Activated CD4-positive, alpha-beta memory T cell treated with anti-CD3 and anti-CD28 coated beads, Interleukin-2, amount 10 ng/mL, durations not matched to agents 7 days and 5 days (primary cell): ENCODE measurements at regions not wholly inside any gene's neighbourhood (a gene's known extent, or its start where the extent isn't known, plus 50 kb on each side); places are given as distances from the start of the nearest gene placed in this dataset.
"Not testable (repeated sequence)": the region's sequence is repeated elsewhere in the genome, so short reads cannot be mapped to it uniquely, and the experiment has no call there.

ENCODE experiments used
- CTCF ChIA-PET: fragments of 350-600 bp; sonication (Branson Sonifier 250); formaldehyde crosslinking; loops from one replicate; lab custom pipeline; 2021; ENCODE audit warnings: antibody characterized with exemption, inconsistent platforms; lab: Charles Lee
- POLR2A ChIA-PET: fragments of 350-600 bp; sonication (Branson Sonifier 250); formaldehyde crosslinking; loops from one replicate; lab custom pipeline; 2021; ENCODE audit warnings: antibody characterized with exemption; lab: Charles Lee
- DNase-seq: peaks from one replicate; pipeline ENCODE4 v3.0.0-alpha.2; 2020
- H3K27ac Mint-ChIP-seq: one replicate; pipeline ENCODE4 v1.8.0; 2021; ENCODE audit warnings: mild to moderate bottlenecking, mixed read lengths
- H3K27me3 Mint-ChIP-seq: one replicate; pipeline ENCODE4 v1.8.0; 2021; ENCODE audit warnings: mixed read lengths
- H3K36me3 Mint-ChIP-seq: one replicate; pipeline ENCODE4 v1.8.0; 2021; ENCODE audit warnings: low read depth, mixed read lengths
- H3K4me1 Mint-ChIP-seq: one replicate; pipeline ENCODE4 v1.8.0; 2021; ENCODE audit warnings: mixed read lengths
- H3K4me3 Mint-ChIP-seq: one replicate; pipeline ENCODE4 v1.8.0; 2021; ENCODE audit warnings: mild to moderate bottlenecking, mixed read lengths
- H3K9me3 Mint-ChIP-seq: one replicate; pipeline ENCODE4 v1.8.0; 2021; ENCODE audit warnings: mixed read lengths

- H3K27me3 Mint-ChIP-seq = no peaks in the 10 kb centered on the region
- no peak for DNase-seq
- no peaks in the 10 kb centered on the region for H3K9me3 Mint-ChIP-seq
- H3K36me3 Mint-ChIP-seq = no peaks in the 10 kb centered on the region
- H3K27ac Mint-ChIP-seq = no peak overlapping the region
- H3K4me3 Mint-ChIP-seq = no peak overlapping the region
- H3K4me1 Mint-ChIP-seq = no peaks in the 10 kb centered on the region
- ChIA-PET CTCF (no interaction called here), POLR2A (no interaction called here)
Measured at GRCh38 chr10:35950226-35950625, 308.1 kb upstream of the FZD8 start.

GRCh38 chr10:35949811-35950211 lies 307.7 kb upstream of the FZD8 start:
- no peak for DNase-seq
- Mint-ChIP-seq H3K4me3 (no peak overlapping the region), H3K9me3 (no peaks in the 10 kb centered on the region), H3K36me3 (no peaks in the 10 kb centered on the region), H3K27ac (no peak overlapping the region), H3K27me3 (no peaks in the 10 kb centered on the region), H3K4me1 (no peaks in the 10 kb centered on the region)
- POLR2A ChIA-PET = no interaction called here
- CTCF ChIA-PET = no interaction called here

GRCh38 chr10:35946556-35946955 lies 304.5 kb upstream of the FZD8 start:
- H3K4me3 Mint-ChIP-seq = no peak overlapping the region
- no peak overlapping the region for H3K27ac Mint-ChIP-seq
- DNase-seq = no peak
- ChIA-PET POLR2A (no interaction called here), CTCF (no interaction called here)
- no peaks in the 10 kb centered on the region for H3K4me1 Mint-ChIP-seq
- peaks cover 4% of the 10 kb centered on the region for H3K9me3 Mint-ChIP-seq
- H3K36me3 Mint-ChIP-seq = no peaks in the 10 kb centered on the region
- H3K27me3 Mint-ChIP-seq = no peaks in the 10 kb centered on the region

- Mint-ChIP-seq H3K4me3 (no peak overlapping the region), H3K36me3 (no peaks in the 10 kb centered on the region), H3K4me1 (no peaks in the 10 kb centered on the region), H3K9me3 (peaks cover 8% of the 10 kb centered on the region), H3K27me3 (no peaks in the 10 kb centered on the region), H3K27ac (no peak overlapping the region)
- ChIA-PET POLR2A (no interaction called here), CTCF (no interaction called here)
- no peak for DNase-seq
Measured at GRCh38 chr10:35942057-35942456, 300.0 kb upstream of the FZD8 start.

- H3K4me1 Mint-ChIP-seq = no peaks in the 10 kb centered on the region
- no peaks in the 10 kb centered on the region for H3K27me3 Mint-ChIP-seq
- CTCF ChIA-PET = no interaction called here
Measured at GRCh38 chr10:35940141-35941041, 298.3 kb upstream of the FZD8 start.

GRCh38 chr10:35938160-35938559 lies 296.1 kb upstream of the FZD8 start:
- H3K27me3 Mint-ChIP-seq = no peaks in the 10 kb centered on the region
- H3K4me3 Mint-ChIP-seq = no peak overlapping the region
- H3K27ac Mint-ChIP-seq = no peak overlapping the region
- DNase-seq = no peak
- peaks cover 8% of the 10 kb centered on the region for H3K9me3 Mint-ChIP-seq
- no peaks in the 10 kb centered on the region for H3K36me3 Mint-ChIP-seq
- H3K4me1 Mint-ChIP-seq = no peaks in the 10 kb centered on the region
- POLR2A ChIA-PET = no interaction called here
- CTCF ChIA-PET = no interaction called here

More at GRCh38 chr10:35940141-35941041, 298.3 kb upstream of the FZD8 start:
- POLR2A ChIA-PET = no interaction called here
- DNase-seq = no peak
- H3K9me3 Mint-ChIP-seq = peaks cover 12% of the 10 kb centered on the region
- no peak overlapping the region for H3K4me3 Mint-ChIP-seq
- no peaks in the 10 kb centered on the region for H3K36me3 Mint-ChIP-seq
- H3K27ac Mint-ChIP-seq = no peak overlapping the region

GRCh38 chr10:35937546-35937945 lies 295.4 kb upstream of the FZD8 start:
- H3K27ac Mint-ChIP-seq = no peak overlapping the region
- no peak overlapping the region for H3K4me3 Mint-ChIP-seq
- H3K36me3 Mint-ChIP-seq = no peaks in the 10 kb centered on the region
- no peak for DNase-seq
- no peaks in the 10 kb centered on the region for H3K4me1 Mint-ChIP-seq
- no peaks in the 10 kb centered on the region for H3K27me3 Mint-ChIP-seq
- ChIA-PET CTCF (no interaction called here), POLR2A (no interaction called here)
- peaks cover 8% of the 10 kb centered on the region for H3K9me3 Mint-ChIP-seq

- Mint-ChIP-seq H3K4me1 (no peaks in the 10 kb centered on the region), H3K9me3 (peaks cover 8% of the 10 kb centered on the region), H3K4me3 (no peak overlapping the region), H3K27me3 (no peaks in the 10 kb centered on the region), H3K27ac (no peak overlapping the region), H3K36me3 (no peaks in the 10 kb centered on the region)
- ChIA-PET CTCF (no interaction called here), POLR2A (no interaction called here)
- DNase-seq = no peak
Measured at GRCh38 chr10:35934642-35934995, 292.5 kb upstream of the FZD8 start.

- no peaks in the 10 kb centered on the region for H3K27me3 Mint-ChIP-seq
- peaks cover 8% of the 10 kb centered on the region for H3K9me3 Mint-ChIP-seq
- H3K36me3 Mint-ChIP-seq = no peaks in the 10 kb centered on the region
- no peaks in the 10 kb centered on the region for H3K4me1 Mint-ChIP-seq
- no peak overlapping the region for H3K4me3 Mint-ChIP-seq
- no peak overlapping the region for H3K27ac Mint-ChIP-seq
- POLR2A ChIA-PET = no interaction called here
- CTCF ChIA-PET = no interaction called here
- no peak for DNase-seq
Measured at GRCh38 chr10:35933940-35934641, 292.0 kb upstream of the FZD8 start.

- Mint-ChIP-seq H3K4me3 (no peak overlapping the region), H3K27ac (no peak overlapping the region), H3K27me3 (no peaks in the 10 kb centered on the region), H3K36me3 (no peaks in the 10 kb centered on the region), H3K4me1 (no peaks in the 10 kb centered on the region), H3K9me3 (peaks cover 8% of the 10 kb centered on the region)
- ChIA-PET CTCF (no interaction called here), POLR2A (no interaction called here)
- DNase-seq = no peak
Measured at GRCh38 chr10:35933491-35933890, 291.4 kb upstream of the FZD8 start.

- H3K4me1 Mint-ChIP-seq, POLR2A ChIA-PET, H3K27me3 Mint-ChIP-seq, CTCF ChIA-PET, H3K27ac Mint-ChIP-seq, DNase-seq, H3K36me3 Mint-ChIP-seq, H3K9me3 Mint-ChIP-seq, H3K4me3 Mint-ChIP-seq: not testable (repeated sequence)
Measured at GRCh38 chr10:35929962-35930361, 287.9 kb upstream of the FZD8 start.

- Mint-ChIP-seq H3K27me3 (no peaks in the 10 kb centered on the region), H3K9me3 (no peaks in the 10 kb centered on the region), H3K36me3 (no peaks in the 10 kb centered on the region), H3K4me3 (no peak overlapping the region), H3K27ac (no peak overlapping the region), H3K4me1 (no peaks in the 10 kb centered on the region)
- CTCF ChIA-PET = no interaction called here
- DNase-seq = no peak
- POLR2A ChIA-PET = no interaction called here
Measured at GRCh38 chr10:35928748-35929147, 286.7 kb upstream of the FZD8 start.

GRCh38 chr10:35927990-35928488 lies 285.9 kb upstream of the FZD8 start:
- Mint-ChIP-seq H3K4me3 (no peak overlapping the region), H3K9me3 (no peaks in the 10 kb centered on the region), H3K4me1 (no peaks in the 10 kb centered on the region), H3K36me3 (no peaks in the 10 kb centered on the region), H3K27me3 (no peaks in the 10 kb centered on the region), H3K27ac (no peak overlapping the region)
- CTCF ChIA-PET = no interaction called here
- no peak for DNase-seq
- POLR2A ChIA-PET = no interaction called here
